Lower lobe of right lung (tissue), 2 donors: ENCODE measurements at regions not wholly inside any gene's neighbourhood (a gene's known extent, or its start where the extent isn't known, plus 50 kb on each side); places are given as distances from the start of the nearest gene placed in this dataset.
"Not testable (repeated sequence)": the region's sequence is repeated elsewhere in the genome, so short reads cannot be mapped to it uniquely, and the experiment has no call there.

Experiments
- ATAC-seq, 2 donors: fragments of 200-7000 bp; cut with Tn5 transposase; one replicate each; pipeline ENCODE4 v1.9.1; 2020 to 2022; ENCODE audit warnings: mild to moderate bottlenecking in 2 of 2, moderate library complexity in 2 of 2
- DNase-seq: peaks from one replicate; pipeline ENCODE4 v3.0.0-alpha.2; 2020
- H3K27ac ChIP-seq: fragments of 200-600 bp; one replicate; pipeline ENCODE4 v1.8.0; 2022
- H3K27me3 ChIP-seq: fragments of 200-600 bp; one replicate; pipeline ENCODE4 v1.8.0; 2022; ENCODE audit warnings: low read depth
- H3K36me3 ChIP-seq: fragments of 200-600 bp; one replicate; pipeline ENCODE4 v1.8.0; 2022; ENCODE audit warnings: mild to moderate bottlenecking
- H3K4me1 ChIP-seq: fragments of 200-600 bp; one replicate; pipeline ENCODE4 v1.8.0; 2022
- H3K4me3 ChIP-seq: fragments of 200-600 bp; one replicate; pipeline ENCODE4 v1.8.0; 2022; ENCODE audit warnings: mild to moderate bottlenecking
- H3K9me3 ChIP-seq: fragments of 200-600 bp; one replicate; pipeline ENCODE4 v1.8.0; 2022
- intact Hi-C: fragments of 100-400 bp; cut with DNase I; formaldehyde crosslinking; loops from one replicate; pipeline ENCODE4 v1.11.0; 2022
- TF ChIP-seq, protein P1 (sequence below): fragments of 200-600 bp; IDR thresholded peaks from one replicate; pipeline ENCODE4 v1.8.0; 2022; ENCODE audit warnings: antibody characterized with exemption, mild to moderate bottlenecking
- donor health status: DM: no; HTN: yes; CAD: no; lungs with severe emphysema.

DNA sequence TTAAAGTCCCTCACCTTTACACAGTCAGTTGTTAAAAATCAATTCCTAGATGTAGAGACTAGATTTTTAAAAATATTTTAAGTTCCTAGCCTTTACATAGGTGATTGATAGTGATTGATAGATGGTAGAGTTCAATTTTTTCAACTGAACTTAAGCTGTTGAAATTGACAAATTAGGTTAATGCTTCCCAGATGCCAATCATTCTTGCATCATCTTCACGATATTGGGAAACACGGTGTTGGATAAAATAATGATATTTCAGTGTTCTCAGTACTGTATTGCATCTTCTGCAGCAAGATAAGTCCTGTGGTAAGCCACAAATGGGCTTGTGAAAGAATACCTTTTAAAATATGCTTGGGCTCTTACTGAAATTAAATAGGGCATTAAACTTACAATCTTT is 667.6 kb downstream of the STK39 start:
- ATAC-seq = no peak
- no peak for DNase-seq
- Histone ChIP-seq H3K4me3 (no peak overlapping the region), H3K27ac (no peak overlapping the region), H3K27me3 (no peaks in the 10 kb centered on the region), H3K4me1 (no peaks in the 10 kb centered on the region), H3K9me3 (no peaks in the 10 kb centered on the region), H3K36me3 (no peaks in the 10 kb centered on the region)
- TF ChIP-seq, protein P1, sequence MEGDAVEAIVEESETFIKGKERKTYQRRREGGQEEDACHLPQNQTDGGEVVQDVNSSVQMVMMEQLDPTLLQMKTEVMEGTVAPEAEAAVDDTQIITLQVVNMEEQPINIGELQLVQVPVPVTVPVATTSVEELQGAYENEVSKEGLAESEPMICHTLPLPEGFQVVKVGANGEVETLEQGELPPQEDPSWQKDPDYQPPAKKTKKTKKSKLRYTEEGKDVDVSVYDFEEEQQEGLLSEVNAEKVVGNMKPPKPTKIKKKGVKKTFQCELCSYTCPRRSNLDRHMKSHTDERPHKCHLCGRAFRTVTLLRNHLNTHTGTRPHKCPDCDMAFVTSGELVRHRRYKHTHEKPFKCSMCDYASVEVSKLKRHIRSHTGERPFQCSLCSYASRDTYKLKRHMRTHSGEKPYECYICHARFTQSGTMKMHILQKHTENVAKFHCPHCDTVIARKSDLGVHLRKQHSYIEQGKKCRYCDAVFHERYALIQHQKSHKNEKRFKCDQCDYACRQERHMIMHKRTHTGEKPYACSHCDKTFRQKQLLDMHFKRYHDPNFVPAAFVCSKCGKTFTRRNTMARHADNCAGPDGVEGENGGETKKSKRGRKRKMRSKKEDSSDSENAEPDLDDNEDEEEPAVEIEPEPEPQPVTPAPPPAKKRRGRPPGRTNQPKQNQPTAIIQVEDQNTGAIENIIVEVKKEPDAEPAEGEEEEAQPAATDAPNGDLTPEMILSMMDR = no peak
- intact Hi-C loops = no loop called here

DNA sequence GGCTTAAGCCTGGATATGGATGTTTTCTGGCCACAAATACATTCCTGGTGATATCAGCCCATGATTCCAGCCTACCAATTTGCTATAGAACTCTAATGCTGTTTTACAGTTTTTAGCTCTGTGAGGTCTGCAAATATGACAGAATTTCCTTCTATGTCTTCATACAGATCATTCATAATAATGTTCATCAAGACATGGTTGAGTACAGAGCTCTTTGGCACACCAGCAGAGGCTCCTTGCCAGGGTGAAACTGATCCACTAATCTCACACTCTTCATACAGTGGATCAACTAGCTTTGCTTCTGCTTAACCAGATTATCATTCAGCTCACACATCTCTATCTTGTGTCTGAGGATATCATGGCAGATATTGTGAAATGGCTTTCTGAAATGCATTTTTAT is 672.1 kb downstream of the STK39 start:
- no peaks in the 10 kb centered on the region for H3K27me3 ChIP-seq
- intact Hi-C loops = no loop called here
- DNase-seq (no peak), ATAC-seq (no peak)
- no peak overlapping the region for H3K27ac ChIP-seq
- H3K4me3 ChIP-seq = no peak overlapping the region
- TF ChIP-seq, protein P1 = no peak
- no peaks in the 10 kb centered on the region for H3K9me3 ChIP-seq
- H3K4me1 ChIP-seq = no peaks in the 10 kb centered on the region
- H3K36me3 ChIP-seq = no peaks in the 10 kb centered on the region

- no peaks in the 10 kb centered on the region for H3K36me3 ChIP-seq
- H3K27ac ChIP-seq = no peak overlapping the region
- H3K27me3 ChIP-seq = no peaks in the 10 kb centered on the region
- H3K4me1 ChIP-seq = no peaks in the 10 kb centered on the region
- ATAC-seq (no peak), DNase-seq (no peak)
- intact Hi-C loops = no loop called here
- H3K4me3 ChIP-seq = no peak overlapping the region
- no peaks in the 10 kb centered on the region for H3K9me3 ChIP-seq
- TF ChIP-seq, protein P1 = no peak
These were observed 674.3 kb downstream of the STK39 start for GRCh38 chr2:167572883-167573619.

DNA sequence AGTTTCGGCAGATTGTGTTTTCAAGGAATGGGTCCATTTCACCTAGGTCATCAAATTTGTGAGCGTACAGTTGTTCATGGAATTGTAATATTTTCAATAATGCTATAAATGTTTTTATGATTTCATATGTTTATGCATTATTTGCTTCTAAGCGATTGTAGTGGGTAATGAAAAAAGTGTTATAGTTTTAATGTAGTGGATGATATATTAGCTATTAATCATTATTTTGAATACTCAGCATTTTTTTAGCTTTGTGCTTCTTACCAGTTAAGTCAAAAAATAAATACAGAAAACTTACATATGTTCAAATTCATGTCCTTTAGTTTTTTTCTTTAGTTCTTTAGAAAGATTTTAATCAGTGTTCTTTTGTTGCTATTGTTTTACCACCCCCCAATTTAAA is 677.0 kb downstream of the STK39 start:
- Histone ChIP-seq H3K4me3 (no peak overlapping the region), H3K4me1 (no peaks in the 10 kb centered on the region), H3K27me3 (no peaks in the 10 kb centered on the region), H3K36me3 (no peaks in the 10 kb centered on the region), H3K9me3 (no peaks in the 10 kb centered on the region), H3K27ac (no peak overlapping the region)
- intact Hi-C loops = no loop called here
- DNase-seq = no peak
- TF ChIP-seq, protein P1 = no peak
- no peak for ATAC-seq

- H3K27ac ChIP-seq, H3K4me3 ChIP-seq, H3K9me3 ChIP-seq, H3K36me3 ChIP-seq, H3K27me3 ChIP-seq, intact Hi-C loops, DNase-seq, H3K4me1 ChIP-seq, ATAC-seq: not testable (repeated sequence)
These were observed 675.8 kb downstream of the XIRP2 start for GRCh38 chr2:167563885-167564619.

DNA sequence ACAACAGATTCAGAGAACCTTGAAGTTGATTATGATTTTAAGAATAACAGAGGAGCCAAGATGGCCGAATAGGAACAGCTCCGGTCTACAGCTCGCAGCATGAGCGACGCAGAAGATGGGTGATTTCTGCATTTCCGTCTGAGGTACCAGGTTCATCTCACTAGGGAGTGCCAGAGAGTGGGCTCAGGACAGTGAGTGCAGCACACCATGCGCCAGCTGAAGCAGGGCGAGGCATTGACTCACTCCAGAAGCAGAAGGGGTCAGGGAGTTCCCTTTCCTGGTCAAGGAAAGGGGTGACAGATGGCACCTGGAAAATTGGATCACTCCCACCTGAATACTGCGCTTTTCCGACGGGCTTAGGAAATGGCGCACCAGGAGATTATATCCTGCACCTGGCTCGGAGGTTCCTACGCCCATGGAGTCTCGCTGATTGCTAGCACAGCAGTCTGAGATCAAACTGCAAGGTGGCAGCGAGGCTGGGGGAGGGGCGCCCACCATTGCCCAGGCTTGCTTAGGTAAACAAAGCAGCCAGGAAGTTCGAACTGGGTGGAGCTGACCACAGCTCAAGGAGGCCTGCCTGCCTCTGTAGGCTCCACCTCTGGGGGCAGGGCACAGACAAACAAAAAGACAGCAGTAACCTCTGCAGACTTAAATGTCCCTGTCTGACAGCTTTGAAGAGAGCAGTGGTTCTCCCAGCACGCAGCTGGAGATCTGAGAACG is 670.2 kb downstream of the XIRP2 start:
- H3K36me3 ChIP-seq, H3K9me3 ChIP-seq, H3K4me1 ChIP-seq, DNase-seq, H3K4me3 ChIP-seq, H3K27me3 ChIP-seq, ATAC-seq, H3K27ac ChIP-seq, intact Hi-C loops: not testable (repeated sequence)
